Stimulated activated naive CD8-positive, alpha-beta T cell treated with anti-CD3 and anti-CD28 coated beads, Interleukin-15, Interleukin-2, amounts not matched to agents 100 U/mL and 50 U/mL, for 24 hours (primary cell): ENCODE measurements at regions not wholly inside any gene's neighbourhood (a gene's known extent, or its start where the extent isn't known, plus 50 kb on each side); places are given as distances from the start of the nearest gene placed in this dataset.
"Not testable (repeated sequence)": the region's sequence is repeated elsewhere in the genome, so short reads cannot be mapped to it uniquely, and the experiment has no call there.

Source experiments
- ATAC-seq: fragments of 150-1000 bp; cut with Tn5 transposase; one replicate; pipeline ENCODE4 v1.10.0; 2021
- DNase-seq: peaks from one replicate; pipeline ENCODE4 v3.0.0; 2021

DNA sequence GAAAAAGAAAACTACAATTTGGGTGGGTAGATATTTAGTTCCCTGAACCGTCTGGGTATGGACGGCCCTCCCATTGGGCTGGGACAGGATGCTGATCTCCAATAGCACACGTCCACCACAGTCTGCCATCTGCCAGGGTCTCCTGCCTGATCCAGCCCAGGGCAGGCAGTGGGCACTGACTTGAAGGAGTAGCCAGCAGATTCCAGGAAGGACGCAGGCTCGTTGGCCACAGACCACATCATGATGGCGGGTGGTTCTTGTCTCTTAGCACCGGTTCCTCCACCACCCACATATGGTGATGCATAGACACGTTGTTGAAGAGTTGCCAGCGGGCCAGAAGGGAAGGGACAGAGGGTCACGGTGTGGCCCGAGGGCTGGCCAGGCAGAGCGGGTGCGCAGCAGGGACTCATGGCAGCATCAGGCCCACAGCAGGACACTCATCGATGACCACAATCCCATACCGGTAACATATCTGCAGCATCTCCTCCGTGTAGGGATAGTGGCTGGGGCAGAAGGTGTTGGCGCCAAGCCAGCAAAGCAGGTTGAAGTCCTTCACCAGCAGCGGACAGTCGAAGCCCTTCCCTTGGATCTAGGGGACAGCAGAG, 155.8 kb upstream of the FAM174A start:
- DNase-seq, ATAC-seq: not testable (repeated sequence)

DNA sequence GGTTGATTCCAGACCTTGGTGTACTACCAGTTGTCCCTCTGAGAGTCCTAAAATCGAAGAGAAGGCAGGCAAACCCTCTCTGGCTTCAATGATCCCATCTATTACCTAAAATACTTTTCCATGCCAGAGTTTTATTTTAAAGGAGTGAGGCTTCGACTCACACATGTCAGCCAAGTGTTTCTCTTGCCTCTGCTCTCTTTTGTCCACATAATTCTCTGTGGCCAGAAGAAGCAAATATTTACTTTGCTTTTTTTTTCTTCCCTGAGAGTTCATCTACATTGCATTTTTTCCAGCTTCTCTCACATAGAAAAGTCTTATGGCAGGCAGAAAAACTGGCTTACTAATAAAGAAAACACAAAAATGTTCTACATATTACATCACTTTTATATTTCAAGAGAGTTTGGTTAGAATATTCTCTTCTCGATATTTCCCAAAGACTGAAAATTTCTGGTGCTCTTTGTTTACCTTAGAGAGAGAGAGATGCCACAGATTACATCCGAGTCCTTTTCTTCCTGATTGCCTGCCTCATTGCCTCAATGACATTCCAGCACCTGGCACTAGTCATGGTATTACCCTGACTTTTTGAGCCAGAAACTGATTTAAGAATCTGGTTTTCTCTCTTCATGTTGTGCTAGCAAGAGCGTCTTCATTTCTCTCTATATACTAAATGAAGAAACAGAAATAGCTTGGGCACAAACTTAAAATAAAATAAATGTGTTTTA, 170.3 kb upstream of the FAM174A start:
- ATAC-seq, DNase-seq: not testable (repeated sequence)

DNA sequence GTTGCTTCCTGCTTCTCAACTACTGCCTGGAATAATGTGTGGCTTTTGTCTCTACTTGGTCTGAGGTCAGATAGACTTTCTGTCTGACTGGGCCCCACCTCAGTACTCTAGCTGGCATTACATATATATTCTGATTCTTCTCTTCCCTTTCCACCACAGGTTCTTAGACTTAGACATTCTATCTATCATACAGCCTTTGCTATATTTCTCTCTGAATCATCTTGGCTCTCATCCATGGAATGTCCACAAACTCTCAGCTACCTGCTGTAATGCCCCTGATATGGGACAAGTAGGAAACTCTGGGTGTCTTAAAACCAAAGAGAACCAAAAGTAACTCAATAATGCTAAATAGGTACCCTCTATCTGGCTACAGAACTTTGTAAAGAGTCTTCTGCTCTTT, 170.8 kb upstream of the FAM174A start:
- ATAC-seq, DNase-seq: not testable (repeated sequence)

DNA sequence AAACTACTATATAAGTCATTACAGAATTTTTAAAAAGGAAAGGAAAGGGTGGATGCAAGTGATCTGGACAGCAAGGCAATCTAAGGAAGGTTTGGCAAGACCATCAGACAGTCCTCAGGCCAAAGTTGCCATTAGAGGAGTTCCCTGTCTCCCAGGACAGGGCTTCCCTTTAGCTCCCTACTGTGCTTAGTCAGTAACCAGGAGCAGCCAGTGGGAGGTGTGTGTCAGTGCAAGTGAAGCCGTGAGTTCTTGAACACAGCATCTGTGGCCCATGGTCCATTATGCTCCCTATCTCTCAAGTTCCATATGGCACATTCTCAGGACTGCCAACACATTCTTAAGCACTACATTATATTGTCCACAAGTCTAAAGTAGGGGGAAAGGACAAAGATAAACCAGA, 175.2 kb upstream of the FAM174A start:
- ATAC-seq, result not testable (repeated sequence)

GRCh38 chr5:100346269-100346668, 188.9 kb upstream of the FAM174A start:
- not testable (repeated sequence) for DNase-seq, ATAC-seq

More for the DNA sequence above, 175.2 kb upstream of the FAM174A start:
- DNase-seq, result not testable (repeated sequence)

DNA sequence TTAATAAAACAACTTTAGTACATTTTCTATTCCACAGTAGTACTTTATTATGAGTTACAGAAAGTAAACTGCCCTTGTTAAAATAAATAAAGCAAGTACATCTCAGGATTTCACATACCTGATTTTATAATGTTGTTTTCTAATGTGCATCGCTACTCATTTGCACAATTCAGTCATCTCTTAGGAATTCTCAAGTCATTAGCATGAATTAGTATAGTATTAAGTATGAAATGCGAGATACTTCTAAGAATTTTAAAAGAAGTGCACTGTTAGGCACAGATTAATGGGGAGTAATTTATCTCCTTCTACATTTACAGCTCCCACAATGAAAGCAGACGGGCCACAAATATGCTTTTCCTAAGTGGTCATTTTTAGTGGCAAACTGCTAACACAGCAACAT, 193.7 kb upstream of the FAM174A start:
- not testable (repeated sequence) for ATAC-seq, DNase-seq

DNA sequence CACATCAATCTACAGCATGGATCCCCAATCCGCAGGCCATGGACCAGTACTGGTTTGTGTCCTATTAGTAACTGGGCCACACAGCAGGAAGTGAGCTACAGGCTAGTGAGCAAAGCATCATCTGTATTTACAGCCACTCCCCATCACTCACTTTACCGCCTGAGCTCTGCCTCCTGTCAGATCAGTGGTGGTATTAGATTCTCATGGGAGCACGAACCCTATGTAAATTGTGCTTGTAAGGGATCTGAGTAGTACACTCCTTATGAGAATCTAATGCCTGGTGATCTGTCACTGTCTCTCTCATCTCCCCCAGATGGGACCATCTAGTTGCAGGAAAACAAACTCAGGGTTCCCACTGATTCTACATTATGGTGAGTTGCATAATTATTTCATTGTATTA, 212.7 kb upstream of the FAM174A start:
- ATAC-seq, result no peak

GRCh38 chr5:100319885-100320284, 215.3 kb upstream of the FAM174A start:
- DNase-seq, result no peak
- ATAC-seq, result no peak

More for the DNA sequence above, 212.7 kb upstream of the FAM174A start:
- DNase-seq, result no peak

GRCh38 chr5:100313657-100314056, 221.5 kb upstream of the FAM174A start:
- no peak for ATAC-seq
- no peak for DNase-seq

GRCh38 chr5:100311806-100312205, 223.4 kb upstream of the FAM174A start:
- no peak for ATAC-seq
- no peak for DNase-seq

DNA sequence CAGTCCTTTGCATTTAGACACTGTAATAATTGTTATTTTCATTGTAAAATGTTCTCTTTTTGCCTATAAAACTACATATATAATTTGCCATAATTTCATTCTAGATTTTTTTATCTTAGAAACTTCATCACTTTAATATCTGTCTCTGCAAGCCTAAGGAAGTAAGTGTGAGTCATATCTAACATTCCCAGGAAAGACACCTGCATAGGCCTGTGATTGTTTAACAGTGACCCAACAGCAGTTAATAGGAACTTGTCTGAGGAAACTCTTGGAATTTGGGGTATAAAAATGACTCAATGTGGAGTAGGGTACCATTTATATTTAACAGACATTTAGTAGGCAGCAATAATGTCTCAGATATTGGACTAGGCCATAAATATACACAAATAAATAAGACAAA, 229.2 kb upstream of the FAM174A start:
- ATAC-seq, result no peak

DNA sequence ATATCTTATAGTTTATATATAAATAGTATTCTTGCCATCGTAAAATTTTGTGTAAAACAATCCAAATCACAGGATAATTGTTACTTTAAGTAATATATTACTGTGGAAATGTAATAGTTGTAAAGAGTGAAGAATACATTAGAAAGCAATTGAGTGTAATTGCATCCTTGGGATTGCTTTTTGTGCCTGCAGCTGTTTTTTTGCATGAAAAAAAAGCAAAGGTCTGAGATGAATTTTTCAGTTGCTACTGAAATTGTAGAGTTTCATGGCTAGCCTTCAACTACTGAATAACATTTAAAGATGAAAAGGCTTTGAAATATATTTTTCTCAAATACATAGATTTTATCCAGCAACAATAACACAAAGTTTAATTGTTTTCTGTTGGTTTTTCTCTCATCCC, 232.0 kb upstream of the FAM174A start:
- no peak for DNase-seq
- no peak for ATAC-seq

More for the DNA sequence above, 229.2 kb upstream of the FAM174A start:
- no peak for DNase-seq

DNA sequence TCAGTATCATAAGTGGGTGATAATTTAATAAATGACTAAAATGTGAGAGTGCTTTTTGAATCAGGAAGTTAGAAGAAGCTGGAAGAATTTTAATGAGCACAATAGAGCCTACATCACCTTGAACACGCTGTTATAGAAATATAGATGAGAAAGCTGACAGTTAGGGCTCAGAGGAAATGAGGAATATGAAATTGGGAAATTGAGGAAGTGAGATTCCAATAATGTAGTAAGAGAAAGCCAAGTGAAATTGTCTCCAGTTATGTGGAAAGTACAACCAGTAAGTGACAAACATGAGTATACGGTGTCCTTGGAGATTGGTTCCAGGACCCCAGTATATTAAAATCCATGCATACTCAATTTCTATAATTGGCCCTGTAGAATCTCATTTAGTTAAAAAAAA, 235.9 kb upstream of the FAM174A start:
- ATAC-seq, result no peak
- DNase-seq, result no peak

GRCh38 chr5:100276071-100276470, 259.1 kb upstream of the FAM174A start:
- ATAC-seq, result no peak
- no peak for DNase-seq

DNA sequence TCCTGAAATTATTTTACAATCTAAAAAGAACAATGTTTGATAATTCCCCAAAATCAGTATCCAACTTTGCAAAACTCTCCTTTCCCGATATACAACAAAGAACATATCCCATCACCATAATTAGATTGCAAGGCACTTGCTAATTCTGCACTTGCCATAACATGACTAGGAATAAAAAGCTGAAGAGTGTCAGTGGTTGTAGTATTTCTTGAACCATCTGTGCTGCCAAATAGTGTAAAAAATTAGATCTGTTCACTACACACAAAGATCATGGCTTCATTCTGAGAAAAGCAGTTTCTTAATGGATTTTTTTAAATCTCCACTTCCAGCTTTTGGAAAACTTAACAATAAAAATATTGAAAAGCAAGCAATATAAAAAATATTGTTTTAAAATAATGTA, 259.5 kb upstream of the FAM174A start:
- no peak for DNase-seq
- no peak for ATAC-seq

DNA sequence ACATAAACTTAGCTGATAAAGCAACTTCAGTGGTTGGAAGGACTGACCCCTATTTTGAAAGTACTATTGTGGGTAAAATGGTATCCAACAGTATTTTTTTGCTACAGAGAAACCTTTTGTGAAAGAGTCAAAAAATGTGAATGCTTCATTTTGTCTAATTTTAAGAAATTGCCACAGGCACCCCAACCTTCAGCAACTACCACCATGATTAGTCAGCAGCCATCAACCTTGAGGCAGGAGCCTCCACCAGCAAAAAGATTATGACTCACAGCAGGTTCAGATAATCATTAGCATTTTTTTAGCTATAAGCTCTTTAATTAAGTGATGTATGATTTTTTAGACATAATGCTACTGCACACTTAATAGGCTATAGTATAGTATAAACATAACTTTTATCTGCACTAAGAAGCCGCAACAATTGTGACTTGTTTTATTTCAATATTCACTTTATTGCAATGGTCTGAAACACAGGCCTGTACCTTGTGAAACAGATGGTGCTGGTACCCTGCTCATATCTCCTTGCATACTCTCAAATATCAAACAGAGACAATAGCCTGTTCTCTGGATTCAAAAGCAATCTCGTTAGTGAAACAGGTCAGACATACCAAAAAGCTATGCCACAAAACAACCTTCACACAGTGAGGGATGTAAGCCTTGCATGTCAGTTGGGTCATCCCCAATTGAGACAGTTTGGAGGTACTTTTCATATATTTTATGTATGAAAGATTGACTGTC, 261.2 kb upstream of the FAM174A start:
- ATAC-seq (no peak), DNase-seq (no peak)

- no peak for DNase-seq
- no peak for ATAC-seq
Observed at GRCh38 chr5:100270023-100270771, 265.0 kb upstream of the FAM174A start.

DNA sequence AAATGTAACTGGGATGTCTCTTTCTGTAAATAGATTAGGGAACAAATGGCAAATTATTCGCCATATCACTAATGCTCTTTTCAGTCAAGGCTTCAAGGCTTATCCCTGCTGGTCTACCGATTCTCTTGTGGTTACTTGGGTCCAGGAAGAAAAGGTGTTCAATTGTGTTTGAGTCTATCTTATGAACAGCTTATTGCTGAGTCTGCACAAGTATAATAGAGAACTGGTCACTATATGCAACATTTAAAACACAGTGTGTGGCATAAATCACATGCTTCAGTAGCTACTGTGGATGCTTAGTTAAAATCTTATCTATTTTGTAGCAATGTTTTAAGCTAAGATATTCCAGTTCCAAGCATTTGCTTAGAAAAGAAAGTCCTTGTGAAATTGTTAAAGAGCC, 274.2 kb upstream of the FAM174A start:
- no peak for DNase-seq
- no peak for ATAC-seq

DNA sequence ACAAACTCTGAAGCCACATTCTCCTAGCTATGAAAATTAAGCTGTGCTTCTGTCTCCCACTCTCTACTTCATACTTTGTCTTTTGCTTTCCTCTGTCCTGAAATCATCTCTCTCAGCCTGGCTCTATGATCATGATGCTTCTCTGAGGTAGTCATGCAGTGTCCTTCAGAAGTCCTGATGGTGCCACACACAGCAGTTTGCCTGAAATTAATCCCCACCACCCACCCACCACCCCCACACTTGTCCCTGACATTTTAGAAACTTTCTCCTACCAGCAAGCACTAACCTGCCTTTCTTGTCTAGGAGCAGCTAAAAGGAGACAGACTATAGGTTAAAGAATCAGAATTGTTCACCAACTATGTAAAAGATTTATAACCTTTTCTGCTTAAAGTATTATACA, 282.2 kb upstream of the FAM174A start:
- DNase-seq (no peak), ATAC-seq (no peak)

GRCh38 chr5:100252037-100252436, 283.1 kb upstream of the FAM174A start:
- ATAC-seq, result no peak
- DNase-seq, result no peak

GRCh38 chr5:100249884-100250269, 285.3 kb upstream of the FAM174A start:
- no peak for ATAC-seq
- DNase-seq, result no peak

GRCh38 chr5:100249211-100249883, 285.8 kb upstream of the FAM174A start:
- DNase-seq (no peak), ATAC-seq (no peak)
